H1 (cell line): ENCODE measurements at regions not wholly inside any gene's neighbourhood (a gene's known extent, or its start where the extent isn't known, plus 50 kb on each side); places are given as distances from the start of the nearest gene placed in this dataset.

Experiments
- CTCF ChIA-PET: fragments of 300-600 bp; sonication (Branson Sonifier 250); formaldehyde crosslinking; loops from one replicate; lab custom pipeline; 2021; ENCODE audit not compliant: partially characterized antibody; lab: Charles Lee
- POLR2A ChIA-PET: fragments of 300-600 bp; sonication (Branson Sonifier 250); formaldehyde crosslinking; loops from one replicate; lab custom pipeline; 2021; ENCODE audit warnings: inconsistent platforms; ENCODE audit not compliant: partially characterized antibody; lab: Charles Lee
- DNase-seq, 2 experiments: peaks; one replicate each; pipeline versions ENCODE4 v3.0.0 to v3.0.0-alpha.2; 2010 to 2022; ENCODE audit warnings: low spot score in 2 of 2, low read depth in 1 of 2, mixed read lengths in 1 of 2
- FAIRE-seq: peaks from 2 replicates; lab custom pipeline; 2011; peaks lifted over from hg19 to GRCh38; lab: Jason Lieb, UNC
- H2AFZ ChIP-seq: 2 replicates; pipeline ENCODE4 v1.8.1; 2012; ENCODE audit warnings: low read length, inconsistent platforms
- H2AK5ac ChIP-seq: 2 replicates; pipeline ENCODE4 v1.6.1; 2013; ENCODE audit warnings: low read depth, low read length
- H2BK120ac ChIP-seq: replicated peaks from 2 replicates; pipeline ENCODE3; 2013; ENCODE audit warnings: low read depth, low read length, inconsistent platforms
- H2BK12ac ChIP-seq: 2 replicates; pipeline ENCODE4 v1.6.1; 2013; ENCODE audit warnings: low read depth, low read length
- H2BK15ac ChIP-seq: 2 replicates; pipeline ENCODE4 v1.6.1; 2013; ENCODE audit warnings: low read length
- H2BK20ac ChIP-seq: 2 replicates; pipeline ENCODE4 v1.6.1; 2013; ENCODE audit warnings: low read length
- H2BK5ac ChIP-seq: 2 replicates; pipeline ENCODE4 v1.6.1; 2013; ENCODE audit warnings: low read depth, low read length
- H3K14ac ChIP-seq: 2 replicates; pipeline ENCODE4 v1.6.1; 2013; ENCODE audit warnings: inconsistent platforms; ENCODE audit not compliant: insufficient read length
- H3K18ac ChIP-seq: 2 replicates; pipeline ENCODE4 v1.6.1; 2013; ENCODE audit warnings: low read length; ENCODE audit errors: extremely low read depth
- H3K23ac ChIP-seq: 2 replicates; pipeline ENCODE4 v1.6.1; 2013; ENCODE audit warnings: inconsistent platforms; ENCODE audit not compliant: insufficient read length
- H3K23me2 ChIP-seq: 2 replicates; pipeline ENCODE4 v1.6.1; 2013; ENCODE audit warnings: low read depth, low read length
- H3K27ac ChIP-seq: 2 replicates; pipeline ENCODE4 v1.6.1; 2011; ENCODE audit warnings: low read depth, low read length, inconsistent platforms
- H3K27me3 ChIP-seq, 4 experiments: replicated peaks in 1 of 4; 1 replicate in 1 of 4; 2 replicates in 3 of 4; pipeline versions ENCODE4 v1.6.1 to v1.8.1; 2011 to 2013; ENCODE audit warnings: low read length in 3 of 4, mild to moderate bottlenecking in 3 of 4, inconsistent platforms in 2 of 4, mixed read lengths in 2 of 4, moderate library complexity in 1 of 4; ENCODE audit not compliant: control insufficient read depth in 3 of 4, insufficient read depth in 3 of 4; ENCODE audit errors: extremely low read depth in 1 of 4
- H3K36me3 ChIP-seq, 4 experiments: 2 replicates each; pipeline versions ENCODE4 v1.6.1 to v1.8.1; 2011 to 2013; ENCODE audit warnings: mild to moderate bottlenecking in 4 of 4, low read length in 3 of 4, moderate library complexity in 2 of 4, control low read depth in 1 of 4, inconsistent platforms in 1 of 4; ENCODE audit not compliant: insufficient read depth in 4 of 4, control insufficient read depth in 2 of 4
- H3K4ac ChIP-seq: replicated peaks from 2 replicates; pipeline ENCODE3; 2013; ENCODE audit warnings: low read length, low read depth, mixed read lengths, inconsistent platforms; ENCODE audit not compliant: insufficient read length
- H3K4me1 ChIP-seq, 4 experiments: replicated peaks in 1 of 4; 1 replicate in 1 of 4; 2 replicates in 3 of 4; pipeline versions ENCODE4 v1.6.1 to v1.8.1; 2011 to 2013; ENCODE audit warnings: low read length in 3 of 4, inconsistent platforms in 2 of 4, mixed read lengths in 1 of 4; ENCODE audit not compliant: insufficient read depth in 4 of 4, control insufficient read depth in 3 of 4
- H3K4me2 ChIP-seq, 2 experiments: 2 replicates each; pipeline versions ENCODE4 v1.6.1 to v1.8.1; 2011 to 2013; ENCODE audit warnings: low read depth in 2 of 2, low read length in 2 of 2, control low read depth in 1 of 2, inconsistent platforms in 1 of 2, mild to moderate bottlenecking in 1 of 2; ENCODE audit not compliant: insufficient read depth in 1 of 2
- H3K4me3 ChIP-seq, 4 experiments: fragments of 200-600, 300-600 bp in 1 of 4; sonication (generic), shearing (Covaris generic), sonication (Bioruptor Twin) in 1 of 4; 2 replicates each; pipeline versions ENCODE4 v1.5.1 to v1.8.1; 2011 to 2016; ENCODE audit warnings: low read length in 4 of 4, low read depth in 3 of 4, control low read depth in 2 of 4, inconsistent platforms in 2 of 4, mild to moderate bottlenecking in 2 of 4, mixed read lengths in 1 of 4, moderate library complexity in 1 of 4; ENCODE audit not compliant: insufficient read depth in 2 of 4; ENCODE audit errors: extremely low read depth in 1 of 4
- H3K56ac ChIP-seq: replicated peaks from 2 replicates; pipeline ENCODE3; 2013; ENCODE audit warnings: low read depth, mild to moderate bottlenecking, mixed read lengths, low read length, inconsistent platforms; ENCODE audit not compliant: insufficient read length
- H3K79me1 ChIP-seq: 2 replicates; pipeline ENCODE4 v1.6.1; 2013; ENCODE audit warnings: low read depth, low read length, control low read depth
- H3K79me2 ChIP-seq, 2 experiments: 2 replicates each; pipeline versions ENCODE4 v1.6.1 to v1.8.1; 2012 to 2013; ENCODE audit warnings: low read length in 2 of 2, mild to moderate bottlenecking in 2 of 2, inconsistent platforms in 1 of 2; ENCODE audit not compliant: insufficient read depth in 2 of 2, control insufficient read depth in 1 of 2
- H3K9ac ChIP-seq, 4 experiments: replicated peaks in 1 of 4; 1 replicate in 1 of 4; 2 replicates in 3 of 4; pipeline versions ENCODE4 v1.6.1 to v1.8.1; 2011 to 2013; ENCODE audit warnings: low read depth in 3 of 4, low read length in 3 of 4, control low read depth in 2 of 4, mild to moderate bottlenecking in 2 of 4, moderate library complexity in 2 of 4, inconsistent platforms in 1 of 4; ENCODE audit errors: extremely low read depth in 1 of 4
- H3K9me3 ChIP-seq, 2 experiments: 2 replicates each; pipeline versions ENCODE4 v1.6.1 to v1.8.1; 2012 to 2013; ENCODE audit warnings: mild to moderate bottlenecking in 2 of 2, moderate library complexity in 2 of 2, control low read depth in 1 of 2, inconsistent platforms in 1 of 2, low read depth in 1 of 2, low read length in 1 of 2, mixed read lengths in 1 of 2; ENCODE audit not compliant: insufficient read depth in 2 of 2
- H4K20me1 ChIP-seq, 2 experiments: replicated peaks in 1 of 2; 2 replicates each; pipeline versions ENCODE3 to v1.8.1; 2011 to 2013; ENCODE audit warnings: inconsistent platforms in 2 of 2, low read length in 2 of 2, mild to moderate bottlenecking in 1 of 2; ENCODE audit not compliant: insufficient read depth in 2 of 2, control insufficient read depth in 1 of 2
- H4K5ac ChIP-seq: 2 replicates; pipeline ENCODE4 v1.6.1; 2013; ENCODE audit warnings: low read length, low read depth, mixed read lengths, inconsistent platforms; ENCODE audit not compliant: insufficient read length
- H4K8ac ChIP-seq: 2 replicates; pipeline ENCODE4 v1.8.0; 2013; ENCODE audit warnings: mild to moderate bottlenecking, moderate library complexity, low read length, inconsistent platforms; ENCODE audit not compliant: insufficient read depth; ENCODE audit errors: extremely low read depth
- H4K91ac ChIP-seq: replicated peaks from 2 replicates; pipeline ENCODE3; 2013; ENCODE audit warnings: low read length, mixed read lengths, inconsistent platforms; ENCODE audit not compliant: insufficient read length
- CREB1 ChIP-seq: IDR thresholded peaks from 2 replicates; pipeline ENCODE4 v1.6.1; 2012; ENCODE audit warnings: inconsistent platforms
- EP300 ChIP-seq, 2 experiments: IDR thresholded peaks; 1 replicate in 1 of 2; 2 replicates in 1 of 2; pipeline ENCODE4 v1.6.1; 2011 to 2012; ENCODE audit warnings: low read depth in 2 of 2, low read length in 2 of 2, mild to moderate bottlenecking in 2 of 2, borderline replicate concordance in 1 of 2, inconsistent platforms in 1 of 2, moderate library complexity in 1 of 2
- GTF2F1 ChIP-seq: IDR thresholded peaks from 2 replicates; pipeline ENCODE4 v1.6.1; 2012; ENCODE audit warnings: low read depth, low read length, improper control_type of control experiment, borderline replicate concordance
- JUN ChIP-seq: IDR thresholded peaks from 2 replicates; pipeline ENCODE4 v1.6.1; 2011; ENCODE audit warnings: low read depth, mild to moderate bottlenecking, improper control_type of control experiment, low read length
- RAD21 ChIP-seq, 2 experiments: IDR thresholded peaks in 1 of 2; conservative IDR thresholded peaks in 1 of 2; 2 replicates each; pipeline ENCODE4 v1.6.1; 2011; ENCODE audit warnings: low read depth in 2 of 2, low read length in 2 of 2, improper control_type of control experiment in 1 of 2, inconsistent platforms in 1 of 2, mild to moderate bottlenecking in 1 of 2, moderate library complexity in 1 of 2
- SAP30 ChIP-seq: fragments of 300-600 bp; sonication (generic); IDR thresholded peaks from 2 replicates; pipeline ENCODE4 v1.7.1; 2012; ENCODE audit warnings: low read length, moderate library complexity, mild to moderate bottlenecking, inconsistent platforms; ENCODE audit not compliant: insufficient read depth, insufficient replicate concordance
- SIN3A ChIP-seq, 2 experiments: IDR thresholded peaks in 1 of 2; conservative IDR thresholded peaks in 1 of 2; 2 replicates each; pipeline ENCODE4 v1.6.1; 2011 to 2012; ENCODE audit warnings: low read length in 2 of 2, improper control_type of control experiment in 1 of 2, low read depth in 1 of 2, mild to moderate bottlenecking in 1 of 2
- whole genome bisulfite sequencing, 2 experiments: shearing (Covaris generic) in 1 of 2; methylation state at CpG; one replicate each; pipeline versions ENCODE4 v1.1.6 to v1.1.7; 2013 to 2015; ENCODE audit warnings: low lambda C conversion rate in 2 of 2, mixed read lengths in 2 of 2, inconsistent platforms in 1 of 2, low coverage in 1 of 2, missing lambda C conversion rate in 1 of 2; ENCODE audit not compliant: insufficient replicate concordance in 2 of 2, insufficient coverage in 1 of 2, insufficient read length in 1 of 2; ENCODE audit errors: extremely low coverage in 1 of 2, missing lambda C conversion rate in 1 of 2; 5-methylcytosine and 5-hydroxymethylcytosine counted together

DNA sequence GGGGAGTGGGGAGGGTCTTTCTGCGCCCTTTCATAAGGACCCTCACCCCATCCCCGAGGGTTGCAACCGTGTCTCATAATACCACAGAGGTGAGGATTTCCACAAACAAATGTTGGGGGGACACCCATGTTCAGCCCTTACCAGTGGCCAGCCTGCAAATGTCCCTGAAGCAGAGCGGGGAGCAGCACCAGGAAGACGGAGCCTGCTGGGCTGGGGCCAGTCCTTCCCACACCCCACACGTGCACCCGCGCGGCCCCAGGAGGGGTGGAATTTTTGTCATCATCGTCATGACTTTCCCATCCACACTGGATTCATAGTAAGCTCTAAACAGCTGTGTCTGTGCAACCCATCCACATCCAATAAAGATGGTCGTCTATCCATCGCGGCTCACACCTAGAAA lies 409.8 kb downstream of the BRD1 start:
- WGBS, 2 experiments, result 94% methylated on average over 13 of the region's 13 CpGs; no CpG with 5 or more reads in 1 of the 2 experiments
- TF ChIP-seq SIN3A (conservative IDR thresholded peaks at IDR 0.05 in 1 of 2, IDR thresholded peaks at IDR 0.05 in 1 of 2; ENCODE audit: low read depth in 1 of 2, low read length in 2 of 2), result no peak
- TF ChIP-seq CREB1, result no peak
- TF ChIP-seq JUN, result no peak
- no peak for TF ChIP-seq RAD21 (IDR thresholded peaks at IDR 0.05 in 1 of 2, conservative IDR thresholded peaks at IDR 0.05 in 1 of 2; ENCODE audit: low read depth in 2 of 2, low read length in 2 of 2)
- TF ChIP-seq SAP30, result no peak
- no peak for TF ChIP-seq GTF2F1
- no peak for TF ChIP-seq EP300 (IDR thresholded peaks at IDR 0.05; ENCODE audit: borderline replicate concordance in 1 of 2, low read depth in 2 of 2, low read length in 2 of 2)
- Histone ChIP-seq H3K36me3 (no peaks in the 10 kb centered on the region), H2BK120ac (no peak overlapping the region), H4K5ac (no peak overlapping the region), H2BK15ac (no peak overlapping the region), H3K4me3 (no peak overlapping the region), H3K9ac (no peak overlapping the region), H4K20me1 (no peaks in the 10 kb centered on the region), H3K23ac (no peak overlapping the region), H2BK5ac (no peak overlapping the region), H2BK12ac (no peak overlapping the region), H3K4me2 (no peak overlapping the region), H3K14ac (no peak overlapping the region), H2AK5ac (no peak overlapping the region), H3K9me3 (no peaks in the 10 kb centered on the region), H2BK20ac (no peak overlapping the region), H3K4ac (no peak overlapping the region), H3K27me3 (no peaks in the 10 kb centered on the region), H3K79me2 (no peaks in the 10 kb centered on the region), H2AFZ (no peak overlapping the region), H3K79me1 (no peaks in the 10 kb centered on the region), H4K91ac (no peak overlapping the region), H4K8ac (no peak overlapping the region), H3K27ac (no peak overlapping the region), H3K56ac (no peak overlapping the region), H3K4me1 (peaks cover 0 to 2% (median 0%) of the 10 kb centered on the region in 4 experiments; a peak in 2 of 7 replicates), H3K23me2 (no peaks in the 10 kb centered on the region), H3K18ac (no peak overlapping the region)
- CTCF ChIA-PET, result interaction anchor here (0.7 to 1.6 kb wide), 2 partner anchors 19 to 125 kb away, joined by 3 to 4 read pairs; no protein-coding TSS in a partner anchor
- FAIRE-seq, result no peak
- POLR2A ChIA-PET, result no interaction called here
- DNase-seq, result no peak
